Heart left ventricle (tissue), 13 donors: ENCODE measurements at regions not wholly inside any gene's neighbourhood (a gene's known extent, or its start where the extent isn't known, plus 50 kb on each side); places are given as distances from the start of the nearest gene placed in this dataset.

Experiments
- POLR2A ChIP-seq, 2 donors: fragments of 450-650 bp; IDR thresholded peaks; one replicate each; pipeline ENCODE4 v1.6.1; 2017; ENCODE audit warnings: antibody characterized with exemption in 2 of 2, mild to moderate bottlenecking in 2 of 2, moderate library complexity in 2 of 2
- TF ChIP-seq, protein P1 (sequence below), 12 donors: fragments of 200-600 bp; sonication (generic) in 4 of 12; IDR thresholded peaks; one replicate each; pipeline versions ENCODE4 v1.5.0 to v1.8.0; 2018 to 2022; ENCODE audit warnings: antibody characterized with exemption in 12 of 12, mild to moderate bottlenecking in 5 of 12
- donor health status: ischemic (EF 13 %, LVEDD 7.1; RV severe dilation, severe dysfunction).
- donor health status: DM: no; HTN: yes; CAD: no.
- donor health status: DM: no; HTN: no; CAD: no.
- donor health status: ischemic (EF 25% LVEDD 6.9; RV normal size, moderate dysfunction).
- donor health status: ischemic (EF 25% LVEDD 5.7; RV mildly dilated, moderate dysfunction).
- donor health status: ischemic (EF 35%, LVEDD 5.7; RV mildly dilated, moderate dysfunction).
- donor health status: nonischemic (EF 11% LVEDD 7.7; RV severe dilation, severe dysfunction).
- donor health status: DM: yes; HTN: yes; CAD: no.
- donor health status: PGD.
- donor health status: ischemic (EF 29% LVEDD 5.4; RV normal size, mild dysfunction).
- donor health status: nonischemic (EF 23%, LVEDD 6.1; RV moderate dilation, normal function).

DNA sequence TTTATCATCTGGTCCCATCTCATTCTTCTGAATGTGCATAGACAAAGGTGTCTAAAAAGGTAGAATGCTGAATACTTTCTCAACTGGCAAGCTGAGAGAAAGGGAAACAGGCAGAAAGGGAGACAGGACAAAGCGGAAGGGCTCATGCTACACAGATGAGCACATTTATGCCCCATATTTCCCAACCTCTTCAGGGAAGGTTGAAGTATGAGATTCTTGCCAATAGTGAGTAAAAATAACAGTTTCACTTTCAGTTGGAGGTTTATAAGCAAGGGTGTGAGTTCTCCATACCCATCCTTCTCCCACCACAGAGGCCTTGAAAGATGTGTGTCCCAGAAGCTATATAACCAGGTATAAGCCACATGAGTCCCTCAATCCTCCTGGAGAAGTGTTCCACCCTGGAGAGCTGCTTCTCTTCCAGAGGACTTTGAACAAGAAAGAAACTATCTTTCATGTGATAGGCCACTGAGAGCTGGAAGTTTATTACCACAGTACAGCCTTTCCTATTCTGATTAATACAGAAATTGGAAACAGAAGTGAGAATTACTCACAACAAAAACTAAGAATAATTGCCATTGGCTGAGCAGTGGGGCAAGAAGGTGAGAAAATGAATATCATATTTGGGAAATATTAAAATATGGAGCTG lies 709.4 kb upstream of the NR2F2 start:
- TF ChIP-seq, protein P1, sequence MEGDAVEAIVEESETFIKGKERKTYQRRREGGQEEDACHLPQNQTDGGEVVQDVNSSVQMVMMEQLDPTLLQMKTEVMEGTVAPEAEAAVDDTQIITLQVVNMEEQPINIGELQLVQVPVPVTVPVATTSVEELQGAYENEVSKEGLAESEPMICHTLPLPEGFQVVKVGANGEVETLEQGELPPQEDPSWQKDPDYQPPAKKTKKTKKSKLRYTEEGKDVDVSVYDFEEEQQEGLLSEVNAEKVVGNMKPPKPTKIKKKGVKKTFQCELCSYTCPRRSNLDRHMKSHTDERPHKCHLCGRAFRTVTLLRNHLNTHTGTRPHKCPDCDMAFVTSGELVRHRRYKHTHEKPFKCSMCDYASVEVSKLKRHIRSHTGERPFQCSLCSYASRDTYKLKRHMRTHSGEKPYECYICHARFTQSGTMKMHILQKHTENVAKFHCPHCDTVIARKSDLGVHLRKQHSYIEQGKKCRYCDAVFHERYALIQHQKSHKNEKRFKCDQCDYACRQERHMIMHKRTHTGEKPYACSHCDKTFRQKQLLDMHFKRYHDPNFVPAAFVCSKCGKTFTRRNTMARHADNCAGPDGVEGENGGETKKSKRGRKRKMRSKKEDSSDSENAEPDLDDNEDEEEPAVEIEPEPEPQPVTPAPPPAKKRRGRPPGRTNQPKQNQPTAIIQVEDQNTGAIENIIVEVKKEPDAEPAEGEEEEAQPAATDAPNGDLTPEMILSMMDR (IDR thresholded peaks at IDR 0.05), result no peak
- TF ChIP-seq POLR2A (IDR thresholded peaks at IDR 0.05), result no peak
